ENCODE measurements at regions not wholly inside any gene's neighbourhood (a gene's known extent, or its start where the extent isn't known, plus 50 kb on each side); places are given as distances from the start of the nearest gene placed in this dataset.

GRCh38 chr4:184879271-184879670 lies 53.5 kb upstream of the ACSL1 start:
- no peak for DNase-seq

- DNase-seq = no peak
Observed at GRCh38 chr4:184882276-184882675, 56.5 kb upstream of the ACSL1 start.

- no peak for DNase-seq
Observed at GRCh38 chr4:184883024-184883423, 57.3 kb upstream of the ACSL1 start.

GRCh38 chr4:184884883-184885282 lies 59.1 kb upstream of the ACSL1 start:
- no peak for DNase-seq

- DNase-seq = no peak
Observed at GRCh38 chr4:184885602-184886001, 59.8 kb upstream of the ACSL1 start.

- DNase-seq = no peak
Observed at GRCh38 chr4:184887333-184887732, 61.6 kb upstream of the ACSL1 start.

GRCh38 chr4:184887947-184888346 lies 62.2 kb upstream of the ACSL1 start:
- DNase-seq = no peak

- no peak for DNase-seq
Observed at GRCh38 chr4:184889666-184890335, 64.0 kb upstream of the ACSL1 start.

- no peak for DNase-seq
Observed at GRCh38 chr4:184890499-184890898, 64.7 kb upstream of the ACSL1 start.

GRCh38 chr4:184891816-184892397 lies 66.1 kb upstream of the ACSL1 start:
- no peak for DNase-seq

- no peak for DNase-seq
Observed at GRCh38 chr4:184892999-184893398, 67.2 kb upstream of the ACSL1 start.

- DNase-seq = no peak
Observed at GRCh38 chr4:184893801-184894571, 68.2 kb upstream of the ACSL1 start.

- no peak for DNase-seq
Observed at GRCh38 chr4:184895012-184895695, 69.4 kb upstream of the ACSL1 start.

- DNase-seq = no peak
Observed at GRCh38 chr4:184896868-184897715, 71.3 kb upstream of the ACSL1 start.

- no peak for DNase-seq
Observed at GRCh38 chr4:184897895-184898294, 72.1 kb upstream of the ACSL1 start.

- no peak for DNase-seq
Observed at GRCh38 chr4:184898793-184899192, 73.0 kb upstream of the ACSL1 start.

GRCh38 chr4:184899261-184900134 lies 73.7 kb upstream of the ACSL1 start:
- DNase-seq = no peak

- no peak for DNase-seq
Observed at GRCh38 chr4:184900184-184900583, 74.4 kb upstream of the ACSL1 start.

- DNase-seq = no peak
Observed at GRCh38 chr4:184902550-184902949, 76.8 kb upstream of the ACSL1 start.

- no peak for DNase-seq
Observed at GRCh38 chr4:184906480-184907097, 80.8 kb upstream of the ACSL1 start.

GRCh38 chr4:184907216-184907615 lies 81.4 kb upstream of the ACSL1 start:
- no peak for DNase-seq

All from stimulated activated CD4-positive, alpha-beta T cell treated with anti-CD3 and anti-CD28 coated beads, Interleukin-2, amount 100 ng/mL, for 24 hours (primary cell).